Neuronal stem cell (in vitro differentiated cells): ENCODE measurements at regions not wholly inside any gene's neighbourhood (a gene's known extent, or its start where the extent isn't known, plus 50 kb on each side); places are given as distances from the start of the nearest gene placed in this dataset.
"Not testable (repeated sequence)": the region's sequence is repeated elsewhere in the genome, so short reads cannot be mapped to it uniquely, and the experiment has no call there.

Experiments
- DNase-seq: peaks from one replicate; pipeline ENCODE4 v3.0.0-alpha.2; 2013; ENCODE audit warnings: low spot score
- H2AFZ ChIP-seq: one replicate; pipeline ENCODE4 v1.6.1; 2013; ENCODE audit warnings: mild to moderate bottlenecking, low read length, inconsistent platforms
- H2AK5ac ChIP-seq: 2 replicates; pipeline ENCODE4 v1.6.1; 2013; ENCODE audit warnings: low read depth, mild to moderate bottlenecking, inconsistent platforms, low read length, moderate library complexity, mixed read lengths
- H2BK120ac ChIP-seq: 2 replicates; pipeline ENCODE4 v1.6.1; 2013; ENCODE audit warnings: low read depth, mild to moderate bottlenecking, inconsistent platforms, low read length, moderate library complexity, mixed read lengths
- H2BK12ac ChIP-seq: one replicate; pipeline ENCODE4 v1.6.1; 2013; ENCODE audit warnings: low read length, inconsistent platforms
- H2BK15ac ChIP-seq: 2 replicates; pipeline ENCODE4 v1.6.1; 2013; ENCODE audit warnings: mild to moderate bottlenecking, low read length, inconsistent platforms, mixed read lengths
- H2BK5ac ChIP-seq: one replicate; pipeline ENCODE4 v1.6.1; 2013; ENCODE audit warnings: inconsistent platforms, mild to moderate bottlenecking, low read length, moderate library complexity
- H3K14ac ChIP-seq: one replicate; pipeline ENCODE4 v1.6.1; 2013; ENCODE audit warnings: low read length, inconsistent platforms
- H3K18ac ChIP-seq: 2 replicates; pipeline ENCODE4 v1.6.1; 2013; ENCODE audit warnings: low read length, inconsistent platforms
- H3K23ac ChIP-seq: 2 replicates; pipeline ENCODE4 v1.6.1; 2013; ENCODE audit warnings: low read depth, mild to moderate bottlenecking, mixed read lengths, low read length, inconsistent platforms; ENCODE audit not compliant: poor library complexity
- H3K27ac ChIP-seq: replicated peaks from 3 replicates; pipeline ENCODE4 v1.5.1; 2013; ENCODE audit warnings: low read length, inconsistent platforms
- H3K27me3 ChIP-seq, 3 experiments: 2 replicates each; pipeline ENCODE4 v1.6.1; 2013; ENCODE audit warnings: low read length in 3 of 3, mild to moderate bottlenecking in 2 of 3, inconsistent platforms in 1 of 3, low read depth in 1 of 3, mixed read lengths in 1 of 3, moderate library complexity in 1 of 3; ENCODE audit not compliant: control insufficient read depth in 3 of 3, insufficient read depth in 3 of 3
- H3K36me3 ChIP-seq, 2 donors: replicated peaks in 1 of 2; 2 replicates each; pipeline ENCODE4 v1.6.1; 2013; ENCODE audit warnings: low read length in 2 of 2; ENCODE audit not compliant: control insufficient read depth in 2 of 2, insufficient read depth in 2 of 2
- H3K4ac ChIP-seq: 2 replicates; pipeline ENCODE4 v1.6.1; 2013; ENCODE audit warnings: inconsistent platforms, mild to moderate bottlenecking, low read length, moderate library complexity
- H3K4me1 ChIP-seq, 2 donors: 1 replicate in 1 of 2; 2 replicates in 1 of 2; pipeline ENCODE4 v1.6.1; 2013; ENCODE audit warnings: low read length in 2 of 2, low read depth in 1 of 2; ENCODE audit not compliant: control insufficient read depth in 2 of 2, insufficient read depth in 1 of 2
- H3K4me2 ChIP-seq: one replicate; pipeline ENCODE4 v1.6.1; 2013; ENCODE audit warnings: mild to moderate bottlenecking, low read length, inconsistent platforms; ENCODE audit not compliant: insufficient read depth, poor library complexity, severe bottlenecking
- H3K4me3 ChIP-seq, 2 donors: 2 replicates each; pipeline ENCODE4 v1.5.1; 2013; ENCODE audit warnings: low read length in 2 of 2, mild to moderate bottlenecking in 2 of 2, inconsistent platforms in 1 of 2, moderate library complexity in 1 of 2
- H3K79me1 ChIP-seq: one replicate; pipeline ENCODE4 v1.6.1; 2013; ENCODE audit warnings: low read depth, mild to moderate bottlenecking, inconsistent platforms, low read length, moderate library complexity
- H3K9ac ChIP-seq: one replicate; pipeline ENCODE4 v1.6.1; 2013; ENCODE audit warnings: mild to moderate bottlenecking, low read depth, low read length, inconsistent platforms; ENCODE audit not compliant: poor library complexity
- H3K9me3 ChIP-seq, 2 donors: replicated peaks in 1 of 2; 2 replicates each; pipeline versions ENCODE3 to v1.6.1; 2013; ENCODE audit warnings: low read length in 2 of 2, mild to moderate bottlenecking in 2 of 2, inconsistent platforms in 1 of 2, low read depth in 1 of 2, mixed read lengths in 1 of 2, moderate library complexity in 1 of 2; ENCODE audit not compliant: control insufficient read depth in 2 of 2, insufficient read depth in 1 of 2
- H4K8ac ChIP-seq: one replicate; pipeline ENCODE4 v1.6.1; 2013; ENCODE audit warnings: low read depth, mild to moderate bottlenecking, inconsistent platforms, low read length, moderate library complexity
- H4K91ac ChIP-seq: one replicate; pipeline ENCODE4 v1.6.1; 2013; ENCODE audit warnings: low read length, low read depth, mild to moderate bottlenecking, inconsistent platforms; ENCODE audit not compliant: poor library complexity
- WGBS, 2 donors: extraction: QIAGEN DNeasy Blood & Tissue Kit; methylation state at CpG; one replicate each; pipeline ENCODE4 v1.1.7; 2013; ENCODE audit warnings: missing lambda C conversion rate in 2 of 2, mixed read lengths in 1 of 2; ENCODE audit not compliant: insufficient read length in 2 of 2, insufficient replicate concordance in 1 of 2; ENCODE audit errors: extremely low coverage in 2 of 2; 5-methylcytosine and 5-hydroxymethylcytosine counted together

DNA sequence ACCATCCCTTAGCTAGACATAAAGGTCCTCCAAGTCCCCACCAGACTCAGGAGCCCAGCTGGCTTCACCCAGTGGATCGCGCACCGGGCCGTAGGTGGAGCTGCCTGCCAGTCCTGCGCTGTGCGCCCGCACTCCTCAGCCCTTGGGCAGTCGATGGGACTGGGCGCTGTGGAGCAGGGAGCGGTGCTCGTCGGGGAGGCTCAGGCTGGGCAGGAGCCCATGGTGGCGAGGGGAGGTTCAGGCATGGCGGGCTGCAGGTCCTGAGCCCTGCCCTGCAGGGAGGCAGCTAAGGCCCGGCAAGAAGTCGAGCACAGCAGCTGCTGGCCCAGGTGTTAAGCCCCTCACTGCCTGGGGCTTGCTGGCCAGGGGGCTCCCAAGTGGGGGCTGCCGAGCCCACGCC is 361.8 kb upstream of the ZNF462 start:
- not testable (repeated sequence) for H3K14ac ChIP-seq, H4K8ac ChIP-seq, H2BK12ac ChIP-seq, H4K91ac ChIP-seq, DNase-seq, H2AK5ac ChIP-seq, H3K27me3 ChIP-seq, H3K79me1 ChIP-seq, H3K4ac ChIP-seq, H2AFZ ChIP-seq, H3K36me3 ChIP-seq, H3K9me3 ChIP-seq, H3K4me3 ChIP-seq, H2BK120ac ChIP-seq, H3K27ac ChIP-seq, H3K23ac ChIP-seq, H3K18ac ChIP-seq, H2BK5ac ChIP-seq, H3K4me2 ChIP-seq, H3K4me1 ChIP-seq, H2BK15ac ChIP-seq
- WGBS, 2 donors: no CpG with 5 or more reads among the region's 18 CpGs
- peak overlapping the region; percentile 33 for H3K9ac ChIP-seq

GRCh38 chr9:106502930-106503329 is 360.0 kb upstream of the ZNF462 start:
- Histone ChIP-seq H3K4me1 (no peaks in the 10 kb centered on the region), H3K4ac (no peak overlapping the region), H3K79me1 (no peaks in the 10 kb centered on the region), H3K18ac (no peak overlapping the region), H2BK120ac (no peak overlapping the region), H3K4me3 (no peak overlapping the region), H3K36me3 (no peaks in the 10 kb centered on the region), H2BK5ac (no peak overlapping the region), H3K27me3 (no peaks in the 10 kb centered on the region), H3K9me3 (peaks cover 0 to 6% of the 10 kb centered on the region in 2 donors), H2BK12ac (no peak overlapping the region), H4K91ac (no peak overlapping the region), H2AFZ (no peak overlapping the region), H4K8ac (no peak overlapping the region), H3K23ac (no peak overlapping the region), H3K14ac (no peak overlapping the region), H3K9ac (no peak overlapping the region), H3K4me2 (no peak overlapping the region), H2AK5ac (no peak overlapping the region), H2BK15ac (no peak overlapping the region), H3K27ac (no peak overlapping the region)
- DNase-seq: no peak
- no CpG with 5 or more reads among the region's 3 CpGs for WGBS, 2 donors

DNA sequence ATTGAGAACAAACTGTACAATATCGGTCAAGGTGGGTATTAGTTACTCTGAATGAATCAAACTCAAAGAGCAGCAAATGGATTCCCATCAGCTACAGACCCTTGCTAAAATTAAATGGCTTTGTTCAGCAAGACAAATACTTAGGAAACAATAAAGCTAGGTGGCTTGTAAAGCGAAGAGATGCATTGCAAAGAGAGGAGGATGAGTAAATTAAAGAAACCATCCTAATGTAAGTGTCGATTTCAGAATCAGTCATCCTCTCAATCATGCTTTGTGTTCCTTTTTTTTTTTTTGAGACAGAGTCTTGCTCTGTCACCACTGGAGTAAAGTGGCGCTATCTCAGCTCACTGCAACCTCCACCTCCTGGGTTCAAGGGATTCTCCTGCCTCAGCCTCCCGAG is 359.2 kb upstream of the ZNF462 start:
- no peak overlapping the region for H3K9ac ChIP-seq
- H3K9me3 ChIP-seq: peaks cover 0 to 6% of the 10 kb centered on the region in 2 donors
- no peak overlapping the region for H3K4me2 ChIP-seq
- H2AFZ ChIP-seq: no peak overlapping the region
- DNase-seq: no peak
- no peak overlapping the region for H3K14ac ChIP-seq
- H3K4me1 ChIP-seq: no peaks in the 10 kb centered on the region
- H3K4ac ChIP-seq: no peak overlapping the region
- H3K4me3 ChIP-seq: no peak overlapping the region
- H3K27ac ChIP-seq: no peak overlapping the region
- H2BK12ac ChIP-seq: no peak overlapping the region
- no peaks in the 10 kb centered on the region for H3K27me3 ChIP-seq
- no peak overlapping the region for H4K8ac ChIP-seq
- no peak overlapping the region for H2BK120ac ChIP-seq
- H3K23ac ChIP-seq: no peak overlapping the region
- no peak overlapping the region for H2BK15ac ChIP-seq
- H3K18ac ChIP-seq: no peak overlapping the region
- H3K36me3 ChIP-seq: no peaks in the 10 kb centered on the region
- H3K79me1 ChIP-seq: no peaks in the 10 kb centered on the region
- H2AK5ac ChIP-seq: no peak overlapping the region
- no CpG with 5 or more reads among the region's 5 CpGs for WGBS, 2 donors
- no peak overlapping the region for H4K91ac ChIP-seq
- no peak overlapping the region for H2BK5ac ChIP-seq

- H3K18ac ChIP-seq: no peak overlapping the region
- H3K4me3 ChIP-seq: no peak overlapping the region
- H2BK15ac ChIP-seq: no peak overlapping the region
- H3K4ac ChIP-seq: no peak overlapping the region
- H3K23ac ChIP-seq: no peak overlapping the region
- H2BK5ac ChIP-seq: no peak overlapping the region
- H2AFZ ChIP-seq: no peak overlapping the region
- no peak overlapping the region for H2BK12ac ChIP-seq
- no peak overlapping the region for H2AK5ac ChIP-seq
- no peak overlapping the region for H2BK120ac ChIP-seq
- DNase-seq: no peak
- H3K9me3 ChIP-seq: peaks cover 0 to 1% of the 10 kb centered on the region in 2 donors
- no peak overlapping the region for H3K14ac ChIP-seq
- H3K4me2 ChIP-seq: no peak overlapping the region
- no peak overlapping the region for H4K91ac ChIP-seq
- no peaks in the 10 kb centered on the region for H3K27me3 ChIP-seq
- no peaks in the 10 kb centered on the region for H3K4me1 ChIP-seq
- no peaks in the 10 kb centered on the region for H3K79me1 ChIP-seq
- H3K27ac ChIP-seq: no peak overlapping the region
- H3K36me3 ChIP-seq: no peaks in the 10 kb centered on the region
- H3K9ac ChIP-seq: no peak overlapping the region
- no CpG with 5 or more reads among the region's 2 CpGs for WGBS, 2 donors
- H4K8ac ChIP-seq: no peak overlapping the region
Measured at GRCh38 chr9:106526716-106527204, 336.2 kb upstream of the ZNF462 start.
